Subcutaneous abdominal adipose tissue (tissue), 5 donors: ENCODE measurements at regions not wholly inside any gene's neighbourhood (a gene's known extent, or its start where the extent isn't known, plus 50 kb on each side); places are given as distances from the start of the nearest gene placed in this dataset.
"Not testable (repeated sequence)": the region's sequence is repeated elsewhere in the genome, so short reads cannot be mapped to it uniquely, and the experiment has no call there.

Source experiments
- H3K27ac ChIP-seq: one replicate; pipeline ENCODE4 v1.7.0; 2013; ENCODE audit warnings: low read depth, mild to moderate bottlenecking, inconsistent platforms, low read length, moderate library complexity
- H3K27me3 ChIP-seq, 5 donors: one replicate each; pipeline ENCODE4 v1.7.0; 2013; ENCODE audit warnings: low read length in 5 of 5, inconsistent platforms in 1 of 5; ENCODE audit not compliant: control insufficient read depth in 5 of 5, insufficient read depth in 4 of 5
- H3K36me3 ChIP-seq, 5 donors: one replicate each; pipeline ENCODE4 v1.7.0; 2013; ENCODE audit warnings: low read length in 5 of 5; ENCODE audit not compliant: control insufficient read depth in 5 of 5, insufficient read depth in 5 of 5
- H3K4me1 ChIP-seq, 5 donors: one replicate each; pipeline ENCODE4 v1.7.0; 2013; ENCODE audit warnings: low read length in 5 of 5, mild to moderate bottlenecking in 3 of 5, moderate library complexity in 1 of 5; ENCODE audit not compliant: control insufficient read depth in 5 of 5, insufficient read depth in 5 of 5
- H3K4me3 ChIP-seq, 5 donors: one replicate each; pipeline ENCODE4 v1.7.0; 2013; ENCODE audit warnings: low read length in 5 of 5, low read depth in 1 of 5
- H3K9ac ChIP-seq, 5 donors: one replicate each; pipeline ENCODE4 v1.7.0; 2013; ENCODE audit warnings: low read length in 5 of 5, mild to moderate bottlenecking in 4 of 5, moderate library complexity in 3 of 5
- H3K9me3 ChIP-seq, 5 donors: one replicate each; pipeline ENCODE4 v1.7.0; 2013; ENCODE audit warnings: low read length in 5 of 5; ENCODE audit not compliant: control insufficient read depth in 5 of 5
- donor health status: healthy.
- donor health status: healthy.
- donor health status: healthy.
- donor health status: healthy.
- donor health status: healthy.

DNA sequence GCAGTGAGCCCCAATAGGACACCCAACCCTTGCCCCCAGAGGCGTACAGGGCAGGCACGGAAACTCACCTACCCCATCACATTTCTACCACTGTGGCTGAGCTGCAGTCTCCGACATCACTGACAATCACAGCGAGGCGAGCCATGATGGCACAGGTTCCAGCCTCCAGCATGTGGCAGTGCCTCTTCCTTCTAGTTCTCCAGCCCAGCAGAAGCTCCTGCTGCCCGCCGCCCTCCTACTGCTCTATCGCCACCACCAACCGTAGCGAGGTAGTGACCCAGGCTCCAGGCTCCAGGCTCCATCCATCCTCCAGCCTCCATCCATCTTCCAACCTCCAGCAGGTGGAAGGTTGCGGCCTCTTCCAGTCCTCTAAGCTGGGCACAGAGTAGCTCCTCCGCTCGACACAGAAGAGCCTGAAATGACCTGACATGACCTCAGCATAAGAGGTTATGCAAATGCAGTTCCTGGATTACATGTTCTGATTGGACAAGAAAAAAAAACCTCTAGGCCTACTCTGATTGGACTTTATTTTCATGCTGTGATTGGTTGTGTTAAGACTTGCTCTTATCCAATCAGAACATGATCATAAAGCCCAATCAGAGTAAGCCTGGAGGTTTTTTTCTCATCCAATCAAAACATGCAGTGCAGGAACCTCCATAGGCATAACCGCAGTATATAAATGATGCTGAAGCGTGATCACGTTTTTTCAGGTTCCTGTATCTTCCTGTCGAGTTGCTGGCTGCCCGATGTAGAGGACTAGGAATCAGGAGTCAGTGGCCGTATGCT, 438.9 kb upstream of the ZNF337 start:
- Histone ChIP-seq H3K4me3 (no peak overlapping the region), H3K27ac (no peak overlapping the region), H3K27me3 (no peaks in the 10 kb centered on the region), H3K9ac (no peak overlapping the region), H3K9me3 (peaks cover 0 to 3% (median 0%) of the 10 kb centered on the region in 5 donors), H3K36me3 (no peaks in the 10 kb centered on the region), H3K4me1 (no peaks in the 10 kb centered on the region)

DNA sequence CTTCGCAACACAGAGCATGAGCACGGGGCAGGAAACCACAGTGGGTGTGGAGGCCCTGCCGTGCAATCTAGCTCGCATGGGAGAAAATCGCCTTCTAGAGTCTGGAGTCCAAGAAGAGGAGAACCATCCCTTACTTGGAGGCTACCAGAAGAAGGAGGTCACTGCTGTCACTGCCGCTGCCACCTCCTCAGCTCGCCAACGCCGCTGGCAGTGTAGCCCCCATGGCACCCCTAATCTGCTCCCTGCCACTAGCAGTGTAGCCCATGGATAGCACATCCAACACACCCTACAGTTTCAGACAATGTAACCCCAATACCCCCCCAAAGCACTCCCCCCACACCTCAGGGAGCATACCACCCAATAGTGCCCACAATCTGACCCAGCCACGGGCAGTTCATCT, 438.0 kb upstream of the ZNF337 start:
- H3K4me3 ChIP-seq, result no peak overlapping the region
- H3K9me3 ChIP-seq, result peaks cover 0 to 3% (median 0%) of the 10 kb centered on the region in 5 donors
- H3K9ac ChIP-seq, result no peak overlapping the region
- H3K27me3 ChIP-seq, result no peaks in the 10 kb centered on the region
- no peaks in the 10 kb centered on the region for H3K4me1 ChIP-seq
- H3K36me3 ChIP-seq, result no peaks in the 10 kb centered on the region
- no peak overlapping the region for H3K27ac ChIP-seq

DNA sequence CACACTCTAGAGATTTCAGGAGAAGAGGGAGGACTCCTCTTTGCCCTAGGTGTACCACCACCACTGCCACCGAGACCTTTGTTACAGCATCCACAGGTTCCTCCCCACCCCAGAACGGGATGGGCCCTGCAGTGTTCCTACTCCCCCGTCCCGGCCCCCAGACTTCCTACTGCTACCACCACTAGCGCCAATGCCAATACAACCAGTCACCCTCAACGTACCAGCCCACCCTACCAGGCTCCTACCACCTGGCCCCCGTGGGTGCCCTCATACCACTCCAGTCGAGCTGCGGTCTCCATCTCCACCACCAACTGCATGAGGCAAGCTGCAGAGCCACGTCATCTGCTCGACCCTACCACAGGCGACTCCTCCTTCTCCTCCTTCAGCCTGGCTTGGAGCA, 437.1 kb upstream of the ZNF337 start:
- not testable (repeated sequence) for H3K27me3 ChIP-seq, H3K9me3 ChIP-seq, H3K4me3 ChIP-seq, H3K36me3 ChIP-seq, H3K4me1 ChIP-seq, H3K9ac ChIP-seq, H3K27ac ChIP-seq

DNA sequence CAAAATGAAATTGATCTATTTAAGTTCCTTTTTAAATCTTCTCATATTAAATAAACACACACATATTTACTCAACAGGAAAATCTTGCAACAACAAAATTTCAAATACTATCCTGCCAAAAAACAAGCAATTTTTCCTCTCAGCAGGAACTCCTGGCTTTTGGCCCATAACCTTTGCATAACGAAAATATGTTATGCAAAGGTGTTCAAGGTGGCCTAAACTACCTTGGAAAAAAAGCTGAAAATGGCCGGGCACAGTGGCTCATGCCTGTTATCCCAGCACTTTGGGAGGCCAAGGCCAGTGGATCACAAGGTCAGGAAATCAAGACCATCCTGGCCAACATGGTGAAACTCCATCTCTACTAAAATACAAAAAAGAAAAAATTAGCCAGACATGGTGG, 424.3 kb upstream of the ZNF337 start:
- not testable (repeated sequence) for H3K27me3 ChIP-seq, H3K27ac ChIP-seq, H3K9ac ChIP-seq, H3K4me3 ChIP-seq, H3K36me3 ChIP-seq, H3K4me1 ChIP-seq, H3K9me3 ChIP-seq

DNA sequence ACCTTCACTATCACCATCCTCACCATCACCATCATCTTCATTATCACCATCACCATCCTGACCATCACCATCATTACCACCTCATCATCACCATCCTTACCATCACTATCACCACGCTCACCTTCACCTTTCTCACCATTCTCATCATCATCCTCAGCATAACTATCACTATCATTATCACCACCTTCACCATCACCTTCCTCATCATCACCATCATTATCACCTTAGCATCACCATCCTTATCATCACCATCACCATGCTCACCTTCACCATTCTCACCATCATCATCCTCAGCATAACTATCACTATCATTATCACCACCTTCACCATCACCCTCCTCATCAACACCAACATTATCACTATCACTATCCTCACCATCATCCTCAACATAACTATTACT, 397.8 kb upstream of the ZNF337 start:
- not testable (repeated sequence) for H3K27me3 ChIP-seq, H3K9ac ChIP-seq, H3K4me3 ChIP-seq, H3K4me1 ChIP-seq, H3K9me3 ChIP-seq, H3K27ac ChIP-seq, H3K36me3 ChIP-seq

DNA sequence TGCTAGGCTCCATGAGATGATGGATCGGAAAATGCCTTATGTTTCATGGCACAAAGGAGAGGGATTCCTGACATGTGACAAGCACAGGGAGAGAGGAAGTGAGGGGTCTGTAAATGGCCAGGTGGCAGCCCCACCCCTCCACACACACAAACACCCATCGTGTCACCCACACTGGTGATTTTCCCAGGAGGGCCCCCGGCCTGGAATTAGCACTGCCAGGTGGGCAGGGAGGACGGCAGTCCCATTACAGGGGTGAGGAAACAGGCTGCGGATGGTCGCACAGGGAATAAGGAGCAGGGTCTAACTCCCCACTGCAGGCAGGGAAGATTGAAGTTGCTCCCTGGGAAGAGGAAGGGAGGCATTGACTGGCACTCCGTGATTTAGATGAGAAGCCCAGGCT, 395.3 kb upstream of the ZNF337 start:
- not testable (repeated sequence) for H3K9ac ChIP-seq, H3K4me3 ChIP-seq, H3K4me1 ChIP-seq, H3K36me3 ChIP-seq, H3K27me3 ChIP-seq, H3K27ac ChIP-seq, H3K9me3 ChIP-seq

DNA sequence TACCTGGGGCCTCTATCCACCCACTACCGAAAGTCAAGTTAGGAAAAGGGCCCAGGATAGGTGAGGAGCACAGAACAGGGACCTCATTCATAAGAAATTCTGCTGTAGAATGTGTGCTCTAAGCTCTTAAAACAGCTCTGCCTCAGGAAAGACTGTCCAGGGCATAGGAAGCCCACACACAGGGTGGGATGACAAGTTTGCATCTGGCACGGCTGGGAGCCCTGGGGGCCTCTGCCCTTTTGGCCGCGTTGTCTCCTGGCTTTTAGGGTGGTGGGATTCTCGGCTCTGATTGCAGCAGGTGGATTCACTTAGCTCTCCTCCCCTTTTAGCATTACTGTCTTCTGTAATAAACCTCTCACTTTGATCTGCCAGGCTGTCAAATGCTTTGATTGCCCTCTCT, 389.5 kb upstream of the ZNF337 start:
- H3K9ac ChIP-seq, H3K27ac ChIP-seq, H3K9me3 ChIP-seq, H3K36me3 ChIP-seq, H3K4me3 ChIP-seq, H3K4me1 ChIP-seq, H3K27me3 ChIP-seq: not testable (repeated sequence)

DNA sequence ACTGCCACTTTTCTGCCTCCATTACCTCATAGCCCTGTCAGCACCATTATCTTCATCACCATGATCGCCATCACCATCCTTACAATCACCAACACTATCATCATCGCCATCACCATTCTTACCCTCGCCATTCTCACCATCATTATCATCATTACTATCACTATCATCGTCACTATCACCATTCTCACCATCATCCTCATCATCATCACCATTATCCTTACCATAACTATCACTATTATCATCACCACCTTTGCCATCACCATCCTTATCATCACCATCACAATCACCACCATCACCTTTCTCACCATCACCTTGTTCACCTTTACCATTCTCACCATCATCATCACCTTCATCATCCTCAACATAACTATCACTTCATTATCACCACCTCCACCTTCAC, 377.3 kb upstream of the ZNF337 start:
- not testable (repeated sequence) for H3K9me3 ChIP-seq, H3K27ac ChIP-seq, H3K9ac ChIP-seq, H3K27me3 ChIP-seq, H3K36me3 ChIP-seq, H3K4me3 ChIP-seq, H3K4me1 ChIP-seq

DNA sequence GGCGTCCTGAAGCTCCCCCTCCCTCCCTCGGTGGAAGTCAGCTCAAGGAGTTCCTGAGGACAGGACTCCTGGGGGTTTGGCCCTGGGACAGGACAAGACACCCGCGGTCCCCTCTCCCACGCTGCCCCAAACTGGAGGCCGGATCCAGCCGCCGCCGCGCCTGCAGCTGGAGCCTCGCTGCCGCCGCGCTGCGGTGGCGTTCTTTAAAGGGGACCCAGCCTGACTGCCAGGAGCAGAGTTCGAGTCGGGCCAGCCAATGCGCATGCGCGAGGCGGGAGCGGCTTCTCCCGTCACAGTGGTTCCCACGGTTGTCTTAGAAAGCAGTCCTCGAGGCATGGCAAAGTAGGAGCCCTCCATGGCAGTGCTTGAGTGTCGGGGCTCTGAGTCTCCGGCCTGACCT, 362.7 kb upstream of the ZNF337 start:
- H3K4me1 ChIP-seq, H3K9ac ChIP-seq, H3K9me3 ChIP-seq, H3K36me3 ChIP-seq, H3K27me3 ChIP-seq, H3K27ac ChIP-seq, H3K4me3 ChIP-seq: not testable (repeated sequence)

DNA sequence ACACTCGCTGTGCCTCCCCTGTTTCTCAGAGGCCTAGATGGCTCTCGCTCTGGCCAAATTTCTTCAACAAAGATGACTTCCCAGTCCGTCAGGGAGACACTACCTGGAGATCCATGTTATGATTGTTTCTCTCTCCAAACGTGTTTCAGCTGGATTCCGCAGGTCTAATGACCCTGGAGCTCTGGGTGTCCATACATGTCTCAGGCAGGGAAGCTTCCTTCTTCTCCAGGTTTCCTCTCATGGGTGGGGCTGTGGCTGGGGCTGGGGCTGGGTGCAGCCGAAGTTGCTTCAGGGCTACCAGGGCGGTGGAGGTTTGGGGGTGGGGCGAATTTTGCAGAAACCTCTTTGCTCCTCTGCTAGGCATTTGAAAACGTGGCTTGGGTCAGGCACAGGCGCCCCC, 361.8 kb upstream of the ZNF337 start:
- not testable (repeated sequence) for H3K36me3 ChIP-seq, H3K27me3 ChIP-seq, H3K9me3 ChIP-seq, H3K9ac ChIP-seq, H3K4me3 ChIP-seq, H3K27ac ChIP-seq, H3K4me1 ChIP-seq
